ENCODE measurements at regions not wholly inside any gene's neighbourhood (a gene's known extent, or its start where the extent isn't known, plus 50 kb on each side); places are given as distances from the start of the nearest gene placed in this dataset.

DNA sequence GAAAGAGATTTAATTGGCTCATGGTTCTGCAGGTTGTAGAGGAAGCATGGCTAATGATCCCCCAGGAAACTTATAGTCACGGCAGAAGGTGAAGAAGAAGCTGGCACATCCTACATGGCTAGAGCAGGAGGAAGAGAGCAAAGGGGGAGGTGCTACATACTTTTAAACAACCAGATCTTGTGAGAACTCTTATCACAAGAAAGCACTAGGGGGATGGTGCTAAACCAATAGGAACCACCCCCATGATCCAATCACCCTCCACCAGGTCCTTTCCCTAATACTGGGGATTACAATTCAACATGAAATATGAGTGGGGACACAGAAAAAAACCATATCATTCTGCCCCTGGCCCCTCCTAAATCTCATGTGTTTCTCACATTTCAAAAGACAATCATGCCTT lies 147.2 kb upstream of the EPB41L4A start:
- Mint-ChIP-seq H3K27me3 (ENCODE audit: insufficient read depth) (no peaks in the 10 kb centered on the region), H3K9me3 (peaks cover 42% of the 10 kb centered on the region), H3K36me3 (ENCODE audit: low read depth) (peaks cover 7% of the 10 kb centered on the region), H3K4me1 (no peaks in the 10 kb centered on the region), H3K4me3 (no peak overlapping the region), H3K27ac (no peak overlapping the region)
- 91 to 100% methylated on average over 1 of the region's 1 CpG for WGBS, 2 experiments (ENCODE audit: insufficient coverage in 1 of 2, insufficient read length in 1 of 2)
- Histone ChIP-seq H3K4me1 (ENCODE audit: control insufficient read depth, insufficient read depth, low read length) (no peaks in the 10 kb centered on the region), H3K27me3 (ENCODE audit: control insufficient read depth, insufficient read depth, low read length, poor library complexity, severe bottlenecking) (no peaks in the 10 kb centered on the region), H3K9ac (ENCODE audit: extremely low read depth, low read length, poor library complexity, severe bottlenecking) (no peak overlapping the region), H3K27ac (ENCODE audit: low read depth, low read length) (no peak overlapping the region), H3K4me3 (ENCODE audit: low read length) (no peak overlapping the region), H3K9me3 (ENCODE audit: control insufficient read depth, low read length) (peaks cover 44% of the 10 kb centered on the region), H3K36me3 (ENCODE audit: control insufficient read depth, insufficient read depth, low read length) (no peaks in the 10 kb centered on the region)
- TF ChIP-seq, protein P1, sequence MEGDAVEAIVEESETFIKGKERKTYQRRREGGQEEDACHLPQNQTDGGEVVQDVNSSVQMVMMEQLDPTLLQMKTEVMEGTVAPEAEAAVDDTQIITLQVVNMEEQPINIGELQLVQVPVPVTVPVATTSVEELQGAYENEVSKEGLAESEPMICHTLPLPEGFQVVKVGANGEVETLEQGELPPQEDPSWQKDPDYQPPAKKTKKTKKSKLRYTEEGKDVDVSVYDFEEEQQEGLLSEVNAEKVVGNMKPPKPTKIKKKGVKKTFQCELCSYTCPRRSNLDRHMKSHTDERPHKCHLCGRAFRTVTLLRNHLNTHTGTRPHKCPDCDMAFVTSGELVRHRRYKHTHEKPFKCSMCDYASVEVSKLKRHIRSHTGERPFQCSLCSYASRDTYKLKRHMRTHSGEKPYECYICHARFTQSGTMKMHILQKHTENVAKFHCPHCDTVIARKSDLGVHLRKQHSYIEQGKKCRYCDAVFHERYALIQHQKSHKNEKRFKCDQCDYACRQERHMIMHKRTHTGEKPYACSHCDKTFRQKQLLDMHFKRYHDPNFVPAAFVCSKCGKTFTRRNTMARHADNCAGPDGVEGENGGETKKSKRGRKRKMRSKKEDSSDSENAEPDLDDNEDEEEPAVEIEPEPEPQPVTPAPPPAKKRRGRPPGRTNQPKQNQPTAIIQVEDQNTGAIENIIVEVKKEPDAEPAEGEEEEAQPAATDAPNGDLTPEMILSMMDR (conservative IDR thresholded peaks at IDR 0.05): no peak
- DNase-seq: no peak

DNA sequence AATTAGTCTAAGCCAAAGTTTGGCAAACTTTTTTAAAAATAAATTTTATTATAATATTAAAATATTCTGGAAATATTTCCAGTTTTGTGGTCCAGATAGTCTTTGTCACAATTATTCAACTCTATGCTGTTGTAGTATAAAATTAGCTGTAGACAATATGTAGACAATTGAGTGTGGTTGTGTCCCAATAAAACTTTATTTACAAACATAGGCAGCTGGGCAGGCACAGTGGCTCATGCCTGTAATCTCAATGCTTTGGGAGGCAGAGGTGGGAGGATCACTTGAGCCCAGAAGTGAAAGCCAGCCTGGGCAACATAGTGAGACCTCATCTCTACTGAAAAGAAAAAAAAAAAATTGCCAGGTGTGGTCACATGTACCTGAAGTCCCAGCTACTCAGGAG lies 150.5 kb upstream of the EPB41L4A start:
- Histone ChIP-seq H3K4me3 (ENCODE audit: low read length) (no peak overlapping the region), H3K27ac (ENCODE audit: low read depth, low read length) (no peak overlapping the region), H3K27me3 (ENCODE audit: control insufficient read depth, insufficient read depth, low read length, poor library complexity, severe bottlenecking) (no peaks in the 10 kb centered on the region), H3K9me3 (ENCODE audit: control insufficient read depth, low read length) (peaks cover 16% of the 10 kb centered on the region), H3K36me3 (ENCODE audit: control insufficient read depth, insufficient read depth, low read length) (no peaks in the 10 kb centered on the region), H3K4me1 (ENCODE audit: control insufficient read depth, insufficient read depth, low read length) (no peaks in the 10 kb centered on the region), H3K9ac (ENCODE audit: extremely low read depth, low read length, poor library complexity, severe bottlenecking) (no peak overlapping the region)
- Mint-ChIP-seq H3K27ac (no peak overlapping the region), H3K4me3 (no peak overlapping the region), H3K27me3 (ENCODE audit: insufficient read depth) (no peaks in the 10 kb centered on the region), H3K4me1 (no peaks in the 10 kb centered on the region), H3K9me3 (peaks cover 11% of the 10 kb centered on the region), H3K36me3 (ENCODE audit: low read depth) (peaks cover 3% of the 10 kb centered on the region)
- DNase-seq: no peak
- TF ChIP-seq, protein P1 (conservative IDR thresholded peaks at IDR 0.05): no peak

GRCh38 chr5:112570708-112571444 lies 151.8 kb upstream of the EPB41L4A start:
- Mint-ChIP-seq H3K9me3 (peaks cover under 1% of the 10 kb centered on the region), H3K27me3 (ENCODE audit: insufficient read depth) (no peaks in the 10 kb centered on the region), H3K4me1 (no peaks in the 10 kb centered on the region), H3K4me3 (no peak overlapping the region), H3K27ac (no peak overlapping the region), H3K36me3 (ENCODE audit: low read depth) (no peaks in the 10 kb centered on the region)
- H3K9me3 ChIP-seq (ENCODE audit: control insufficient read depth, low read length): peaks cover 6% of the 10 kb centered on the region
- H3K4me1 ChIP-seq (ENCODE audit: control insufficient read depth, insufficient read depth, low read length): no peaks in the 10 kb centered on the region
- H3K27ac ChIP-seq (ENCODE audit: low read depth, low read length): no peak overlapping the region
- no peak overlapping the region for H3K9ac ChIP-seq (ENCODE audit: extremely low read depth, low read length, poor library complexity, severe bottlenecking)
- TF ChIP-seq, protein P1 (conservative IDR thresholded peaks at IDR 0.05): no peak
- DNase-seq: no peak
- 95 to 100% methylated on average over 1 to 4 of the region's 4 CpGs for WGBS, 2 experiments (ENCODE audit: insufficient coverage in 1 of 2, insufficient read length in 1 of 2)
- no peaks in the 10 kb centered on the region for H3K36me3 ChIP-seq (ENCODE audit: control insufficient read depth, insufficient read depth, low read length)
- no peak overlapping the region for H3K4me3 ChIP-seq (ENCODE audit: low read length)
- no peaks in the 10 kb centered on the region for H3K27me3 ChIP-seq (ENCODE audit: control insufficient read depth, insufficient read depth, low read length, poor library complexity, severe bottlenecking)
